Caco-2 (cell line): ENCODE measurements at regions not wholly inside any gene's neighbourhood (a gene's known extent, or its start where the extent isn't known, plus 50 kb on each side); places are given as distances from the start of the nearest gene placed in this dataset.

Experiments used
- BruUV-seq: library from RNA; stranded (reverse); fragments of 400-500 nt; replicated peaks from 2 replicates; lab custom pipeline; 2021; lab: Mats Ljungman, UMichigan
- CTCF ChIA-PET: fragments of 300-600 bp; sonication (Branson Sonifier 250); formaldehyde crosslinking; loops from one replicate; lab custom pipeline; 2022; ENCODE audit warnings: antibody characterized with exemption; lab: Charles Lee
- POLR2A ChIA-PET: fragments of 300-600 bp; sonication (Branson Sonifier 250); formaldehyde crosslinking; loops from one replicate; lab custom pipeline; 2022; ENCODE audit warnings: antibody characterized with exemption; lab: Charles Lee
- DNase-seq, 2 experiments: peaks; one replicate each; pipeline versions ENCODE4 v3.0.0 to v3.0.0-alpha.2; 2020 to 2022
- H3K27me3 ChIP-seq: replicated peaks from 2 replicates; pipeline ENCODE4 v1.6.0; 2011; ENCODE audit warnings: low read length; ENCODE audit not compliant: control insufficient read depth, insufficient read depth
- H3K36me3 ChIP-seq: 2 replicates; pipeline ENCODE4 v1.5.1; 2011; ENCODE audit warnings: low read length; ENCODE audit not compliant: control insufficient read depth, insufficient read depth
- H3K4me1 ChIP-seq: fragments of 250-450 bp; sonication (Bioruptor Pico); 2 replicates; pipeline ENCODE4 v1.5.1; 2020; ENCODE audit warnings: mild to moderate bottlenecking
- H3K4me3 ChIP-seq: 2 replicates; pipeline ENCODE4 v1.5.1; 2011; ENCODE audit warnings: low read depth, mild to moderate bottlenecking, control low read depth, low read length
- H3K9me3 ChIP-seq: fragments of 250-450 bp; sonication (Bioruptor Pico); 2 replicates; pipeline ENCODE4 v1.5.1; 2020; ENCODE audit warnings: mild to moderate bottlenecking, moderate library complexity
- H3K27ac Mint-ChIP-seq: one replicate; pipeline ENCODE4 v1.8.0; 2022; ENCODE audit warnings: mixed read lengths; ENCODE audit not compliant: unreplicated experiment
- H3K27me3 Mint-ChIP-seq: one replicate; pipeline ENCODE4 v1.8.0; 2022; ENCODE audit warnings: mixed read lengths; ENCODE audit not compliant: insufficient read depth, unreplicated experiment
- H3K36me3 Mint-ChIP-seq: one replicate; pipeline ENCODE4 v1.8.0; 2022; ENCODE audit warnings: mild to moderate bottlenecking, mixed read lengths; ENCODE audit not compliant: insufficient read depth, unreplicated experiment
- H3K4me1 Mint-ChIP-seq: one replicate; pipeline ENCODE4 v1.8.0; 2022; ENCODE audit warnings: low read depth, mixed read lengths; ENCODE audit not compliant: unreplicated experiment
- H3K4me3 Mint-ChIP-seq: one replicate; pipeline ENCODE4 v1.8.0; 2022; ENCODE audit warnings: mild to moderate bottlenecking, moderate library complexity, mixed read lengths; ENCODE audit not compliant: unreplicated experiment
- H3K9me3 Mint-ChIP-seq: one replicate; pipeline ENCODE4 v1.8.0; 2022; ENCODE audit warnings: mixed read lengths; ENCODE audit not compliant: unreplicated experiment
- intact Hi-C: fragments of 100-400 bp; cut with micrococcal nuclease; formaldehyde crosslinking; loops from one replicate; pipeline ENCODE4 v1.10.0; 2022; ENCODE audit not compliant: unreplicated experiment
- TF ChIP-seq, protein P1 (sequence below), 2 experiments: fragments of 200-600 bp in 1 of 2; IDR thresholded peaks; 1 replicate in 1 of 2; 2 replicates in 1 of 2; pipeline versions ENCODE4 v1.5.1 to v1.8.0; 2011 to 2022; ENCODE audit warnings: antibody characterized with exemption in 1 of 2, control low read depth in 1 of 2, inconsistent platforms in 1 of 2, low read depth in 1 of 2, low read length in 1 of 2, mild to moderate bottlenecking in 1 of 2, moderate library complexity in 1 of 2; ENCODE audit not compliant: insufficient read depth in 1 of 2, severe bottlenecking in 1 of 2, unreplicated experiment in 1 of 2

DNA sequence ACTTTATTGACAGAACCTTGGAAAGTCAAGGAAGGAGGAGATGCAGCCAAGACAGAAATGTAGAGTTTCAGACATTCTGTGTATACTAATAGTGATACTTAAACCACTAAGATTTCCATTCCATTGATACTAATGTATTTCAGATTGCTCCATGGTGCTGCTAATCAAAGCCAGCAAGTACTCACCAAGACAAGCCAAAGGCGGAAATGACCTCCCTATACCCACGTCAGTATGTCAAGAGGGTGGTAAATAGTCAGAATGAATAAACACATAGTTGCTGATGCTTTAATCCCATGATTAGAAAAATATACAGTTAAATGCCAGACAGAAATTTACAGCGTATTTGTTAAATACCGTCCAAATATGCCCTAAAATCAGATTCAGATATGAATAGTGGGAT is 417.8 kb upstream of the INTU start:
- TF ChIP-seq, protein P1, sequence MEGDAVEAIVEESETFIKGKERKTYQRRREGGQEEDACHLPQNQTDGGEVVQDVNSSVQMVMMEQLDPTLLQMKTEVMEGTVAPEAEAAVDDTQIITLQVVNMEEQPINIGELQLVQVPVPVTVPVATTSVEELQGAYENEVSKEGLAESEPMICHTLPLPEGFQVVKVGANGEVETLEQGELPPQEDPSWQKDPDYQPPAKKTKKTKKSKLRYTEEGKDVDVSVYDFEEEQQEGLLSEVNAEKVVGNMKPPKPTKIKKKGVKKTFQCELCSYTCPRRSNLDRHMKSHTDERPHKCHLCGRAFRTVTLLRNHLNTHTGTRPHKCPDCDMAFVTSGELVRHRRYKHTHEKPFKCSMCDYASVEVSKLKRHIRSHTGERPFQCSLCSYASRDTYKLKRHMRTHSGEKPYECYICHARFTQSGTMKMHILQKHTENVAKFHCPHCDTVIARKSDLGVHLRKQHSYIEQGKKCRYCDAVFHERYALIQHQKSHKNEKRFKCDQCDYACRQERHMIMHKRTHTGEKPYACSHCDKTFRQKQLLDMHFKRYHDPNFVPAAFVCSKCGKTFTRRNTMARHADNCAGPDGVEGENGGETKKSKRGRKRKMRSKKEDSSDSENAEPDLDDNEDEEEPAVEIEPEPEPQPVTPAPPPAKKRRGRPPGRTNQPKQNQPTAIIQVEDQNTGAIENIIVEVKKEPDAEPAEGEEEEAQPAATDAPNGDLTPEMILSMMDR (IDR thresholded peaks at IDR 0.05; ENCODE audit: insufficient read depth in 1 of 2, low read depth in 1 of 2, low read length in 1 of 2, severe bottlenecking in 1 of 2, unreplicated experiment in 1 of 2) = no peak
- intact Hi-C loops = no loop called here
- CTCF ChIA-PET = no interaction called here

GRCh38 chr4:127217586-127218229 is 415.0 kb upstream of the INTU start:
- POLR2A ChIA-PET = no interaction called here
- Mint-ChIP-seq H3K27ac (no peak overlapping the region), H3K36me3 (no peaks in the 10 kb centered on the region), H3K9me3 (no peaks in the 10 kb centered on the region), H3K4me1 (no peaks in the 10 kb centered on the region), H3K4me3 (no peak overlapping the region), H3K27me3 (no peaks in the 10 kb centered on the region)
- Histone ChIP-seq H3K4me3 (no peak overlapping the region), H3K27me3 (no peaks in the 10 kb centered on the region), H3K4me1 (no peaks in the 10 kb centered on the region), H3K9me3 (no peaks in the 10 kb centered on the region), H3K36me3 (no peaks in the 10 kb centered on the region)
- TF ChIP-seq, protein P1 (IDR thresholded peaks at IDR 0.05; ENCODE audit: insufficient read depth in 1 of 2, low read depth in 1 of 2, low read length in 1 of 2, severe bottlenecking in 1 of 2, unreplicated experiment in 1 of 2) = no peak
- no TSS peak for BruUV-seq
- CTCF ChIA-PET = no interaction called here
- intact Hi-C loops = no loop called here
- no peak for DNase-seq

More for the DNA sequence above, 417.8 kb upstream of the INTU start:
- no peak for DNase-seq
- Histone ChIP-seq H3K9me3 (no peaks in the 10 kb centered on the region), H3K4me1 (no peaks in the 10 kb centered on the region), H3K36me3 (no peaks in the 10 kb centered on the region), H3K27me3 (no peaks in the 10 kb centered on the region), H3K4me3 (no peak overlapping the region)
- no TSS peak for BruUV-seq
- POLR2A ChIA-PET = no interaction called here
- no peaks in the 10 kb centered on the region for H3K4me1 Mint-ChIP-seq
- H3K4me3 Mint-ChIP-seq = no peak overlapping the region
- H3K36me3 Mint-ChIP-seq = no peaks in the 10 kb centered on the region
- no peak overlapping the region for H3K27ac Mint-ChIP-seq
- H3K27me3 Mint-ChIP-seq = no peaks in the 10 kb centered on the region
- no peaks in the 10 kb centered on the region for H3K9me3 Mint-ChIP-seq

GRCh38 chr4:127219232-127219631 is 413.5 kb upstream of the INTU start:
- H3K4me3 ChIP-seq = no peak overlapping the region
- TF ChIP-seq, protein P1 (IDR thresholded peaks at IDR 0.05; ENCODE audit: insufficient read depth in 1 of 2, low read depth in 1 of 2, low read length in 1 of 2, severe bottlenecking in 1 of 2, unreplicated experiment in 1 of 2) = no peak
- Mint-ChIP-seq H3K27me3 (no peaks in the 10 kb centered on the region), H3K4me1 (no peaks in the 10 kb centered on the region), H3K4me3 (no peak overlapping the region), H3K27ac (no peak overlapping the region), H3K36me3 (no peaks in the 10 kb centered on the region), H3K9me3 (no peaks in the 10 kb centered on the region)
- intact Hi-C loops = no loop called here
- DNase-seq = no peak
- H3K36me3 ChIP-seq = no peaks in the 10 kb centered on the region
- H3K27me3 ChIP-seq = no peaks in the 10 kb centered on the region
- no TSS peak for BruUV-seq
- ChIA-PET CTCF (no interaction called here), POLR2A (no interaction called here)
- no peaks in the 10 kb centered on the region for H3K9me3 ChIP-seq
- H3K4me1 ChIP-seq = no peaks in the 10 kb centered on the region
